Embryonic facial prominence (tissue), 1 donor: ENCODE measurements at regions not wholly inside any gene's neighbourhood (a gene's known extent, or its start where the extent isn't known, plus 50 kb on each side); places are given as distances from the start of the nearest gene placed in this dataset.

ENCODE experiments used
- DNase-seq: peaks from one replicate; pipeline ENCODE4 v3.0.0-alpha.2; 2016; ENCODE audit errors: extremely low spot score

DNA sequence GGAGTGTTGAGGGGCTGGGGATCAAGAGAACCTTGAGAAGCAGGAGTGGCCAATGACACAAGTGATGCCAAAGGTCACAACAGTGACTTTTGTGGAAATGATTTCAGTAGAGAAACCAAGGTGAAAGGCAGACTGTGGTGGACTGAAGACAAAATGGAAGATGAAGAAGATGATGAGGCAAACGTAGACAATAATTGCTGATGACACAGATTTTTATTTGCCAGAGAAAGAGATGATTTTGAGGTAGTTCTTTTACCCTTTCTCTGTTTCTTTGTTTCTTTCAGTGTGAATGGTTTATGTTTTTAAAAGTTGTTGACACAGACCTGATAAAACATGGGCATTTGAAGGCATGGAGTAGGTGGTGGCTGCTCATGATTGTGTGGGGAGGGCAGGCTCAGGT, 121.0 kb upstream of the ARGLU1 start:
- no peak for DNase-seq

DNA sequence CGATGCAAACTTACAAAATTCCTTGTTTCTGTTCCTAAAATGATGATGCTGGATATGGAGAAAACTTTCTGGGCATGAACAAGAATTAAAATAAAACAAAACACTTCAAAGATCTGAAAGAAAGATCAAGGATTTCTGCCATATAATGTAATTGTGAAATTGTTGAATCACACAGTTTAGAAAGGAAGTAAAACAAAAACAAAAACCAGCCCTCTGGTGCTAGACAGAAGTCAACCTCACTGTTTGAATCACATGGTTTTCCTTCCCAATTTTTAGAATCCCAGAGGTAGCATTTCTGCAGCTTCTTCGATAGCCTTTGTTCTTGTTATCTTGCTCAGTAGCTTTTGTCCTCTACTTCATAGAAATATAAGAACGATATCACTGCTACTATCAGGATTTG, 118.2 kb upstream of the ARGLU1 start:
- DNase-seq = no peak

DNA sequence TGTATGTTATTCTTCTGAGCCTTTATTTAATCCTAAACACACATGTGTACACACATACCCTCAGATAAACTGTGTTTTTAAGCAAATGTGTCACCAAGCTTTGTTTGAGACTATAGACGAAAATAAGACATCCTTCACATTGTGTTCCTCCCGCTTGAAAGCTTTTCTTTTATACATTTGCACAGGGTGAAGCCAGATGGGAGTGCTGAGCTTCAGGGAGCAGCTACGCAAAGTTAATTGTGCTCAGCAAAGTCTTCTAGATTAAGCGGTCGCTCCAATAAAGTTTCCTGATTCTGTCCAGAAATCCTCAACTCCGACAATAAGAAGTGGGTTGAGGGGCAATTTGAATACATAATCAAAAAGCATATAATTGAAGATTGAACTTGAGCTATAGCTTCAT, 117.2 kb upstream of the ARGLU1 start:
- DNase-seq = no peak

DNA sequence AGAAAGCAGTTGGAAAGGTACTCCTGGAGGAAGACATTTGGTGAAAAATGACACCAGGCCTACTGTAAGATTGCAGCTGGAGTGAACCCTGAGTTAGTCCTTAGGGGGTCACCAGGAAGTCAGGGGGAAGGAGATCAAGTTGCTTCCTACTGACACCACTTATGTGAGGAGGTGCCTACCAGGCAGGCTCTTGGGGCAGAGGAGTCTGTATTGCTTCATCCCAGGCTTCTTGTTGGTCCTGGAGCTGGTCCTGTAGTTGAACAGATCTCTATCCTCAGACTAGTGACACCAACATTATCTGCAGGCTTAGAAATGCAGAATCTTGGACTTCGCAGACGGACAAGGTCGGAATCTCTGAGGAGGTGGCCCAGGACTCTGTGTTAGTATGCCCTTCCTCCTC, 116.0 kb upstream of the ARGLU1 start:
- no peak for DNase-seq

DNA sequence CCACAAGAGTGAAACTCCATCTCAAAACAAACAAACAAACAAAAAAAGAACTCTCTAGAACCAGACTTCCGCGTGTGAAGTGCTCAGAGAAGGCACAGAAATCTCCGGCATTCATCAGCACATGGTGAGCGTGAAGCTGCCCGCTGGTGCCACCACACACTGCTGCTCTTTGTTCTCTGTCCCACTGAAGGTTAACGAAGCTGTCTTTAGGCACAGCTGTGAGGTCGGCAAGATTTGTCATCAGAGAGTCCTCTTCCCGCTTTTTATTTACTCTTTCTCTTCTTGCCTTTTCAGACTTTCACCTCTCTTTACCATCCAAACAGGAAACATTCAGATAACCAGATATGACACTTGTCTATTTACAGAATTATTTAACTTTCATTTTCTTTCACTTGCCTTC, 115.2 kb upstream of the ARGLU1 start:
- no peak for DNase-seq

DNA sequence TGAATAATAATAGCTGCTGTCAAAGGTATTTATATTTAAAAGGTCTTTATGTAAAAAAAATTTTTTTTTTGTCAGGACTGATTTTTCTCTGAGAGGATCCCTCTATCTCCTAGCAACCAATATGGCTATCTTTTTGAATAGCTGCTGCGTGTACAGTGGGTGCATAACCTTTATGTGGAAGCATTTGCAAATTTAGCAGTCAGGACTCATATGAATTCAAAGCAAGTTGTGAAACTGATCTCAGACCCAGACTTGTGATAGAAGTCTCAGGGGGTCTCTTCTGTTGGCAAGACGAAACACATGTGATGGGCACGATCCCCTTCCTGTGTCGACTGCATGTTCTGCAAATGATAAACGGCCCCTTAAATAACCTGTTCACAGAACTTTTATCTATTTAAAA, 114.1 kb upstream of the ARGLU1 start:
- DNase-seq = no peak

DNA sequence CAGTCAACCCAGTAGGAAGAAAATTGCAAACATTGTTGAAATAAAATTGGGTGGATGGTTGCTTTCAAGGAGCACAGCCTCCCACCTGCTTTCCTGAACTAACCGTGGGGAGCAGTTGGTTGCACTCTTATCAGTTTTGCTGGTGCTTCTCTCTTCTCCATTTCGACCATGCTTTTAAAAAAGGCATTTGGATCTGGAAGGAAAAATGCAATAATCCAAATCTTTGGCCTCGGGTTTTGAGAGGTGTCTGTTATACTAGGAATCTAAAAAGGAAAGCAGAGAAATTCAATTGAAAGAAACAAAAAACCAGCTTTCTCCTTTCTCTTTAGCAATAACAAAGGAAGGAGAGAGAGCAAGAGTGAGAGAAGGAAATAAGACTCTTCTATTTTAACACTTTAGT, 113.6 kb upstream of the ARGLU1 start:
- no peak for DNase-seq

DNA sequence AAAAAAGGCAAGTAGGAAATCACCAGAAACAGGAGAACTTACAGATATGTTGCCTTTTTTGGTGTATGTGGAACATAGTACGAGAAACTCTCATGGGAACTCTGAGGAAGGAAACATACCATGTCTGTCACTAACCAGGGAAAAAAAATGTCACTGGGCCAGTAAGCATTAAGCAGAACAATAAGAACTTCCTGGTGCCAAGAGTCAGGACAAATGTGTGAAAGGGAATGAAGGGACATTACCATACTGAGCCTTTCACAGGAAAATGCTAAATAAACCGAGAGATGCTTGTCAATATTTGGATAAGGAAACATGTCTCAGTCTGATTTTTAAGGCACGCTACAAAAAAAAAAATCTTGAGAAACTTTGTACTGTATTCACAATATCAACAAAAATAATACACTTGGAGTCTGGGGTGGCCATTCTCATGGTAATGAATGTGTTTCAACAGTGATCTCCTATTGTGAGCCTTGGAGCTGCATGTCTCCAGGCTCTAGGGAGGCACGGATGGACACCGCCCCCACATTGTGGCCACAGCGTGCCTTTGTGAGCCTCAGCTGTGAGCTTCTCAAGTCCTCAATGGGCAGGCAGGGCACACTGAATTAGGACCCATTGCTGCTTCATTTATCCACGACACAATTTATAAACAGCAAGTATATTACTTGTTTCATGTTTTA, 113.0 kb upstream of the ARGLU1 start:
- DNase-seq = no peak

DNA sequence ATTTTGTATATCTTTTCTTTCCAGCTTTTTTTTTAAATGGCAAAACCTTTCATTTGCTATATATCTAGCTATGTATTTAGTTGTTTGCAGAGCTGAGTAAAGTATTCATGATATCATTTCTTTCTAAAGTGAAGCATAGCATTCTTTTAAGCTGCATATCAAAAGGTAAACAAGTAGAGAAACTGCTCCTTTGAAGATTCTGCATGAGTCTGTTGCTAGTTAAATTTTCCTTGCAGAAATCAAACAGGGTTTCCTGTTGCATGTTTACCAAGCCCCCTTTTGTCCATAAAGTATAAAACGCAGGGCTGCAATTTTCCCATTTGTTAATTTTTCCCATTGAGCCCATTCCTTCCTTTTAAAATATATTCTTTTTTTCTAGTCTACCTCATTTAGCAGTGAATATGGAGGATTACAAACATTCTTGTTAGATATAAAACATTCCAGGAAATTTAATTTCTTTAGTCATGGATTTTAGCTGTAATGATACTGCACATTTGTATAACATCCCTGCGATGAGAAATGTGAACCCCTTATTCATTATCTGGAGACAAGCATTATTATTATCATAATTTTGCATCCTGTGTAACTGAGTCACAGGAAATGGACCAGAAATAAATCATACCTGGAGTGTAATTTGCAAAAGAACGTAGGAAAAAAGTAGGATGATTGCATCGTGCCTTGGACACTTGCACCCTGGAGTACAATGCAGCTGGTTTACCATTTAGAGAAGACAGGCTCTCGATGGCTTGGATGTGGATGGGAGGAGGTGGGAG, 110.9 kb upstream of the ARGLU1 start:
- no peak for DNase-seq

DNA sequence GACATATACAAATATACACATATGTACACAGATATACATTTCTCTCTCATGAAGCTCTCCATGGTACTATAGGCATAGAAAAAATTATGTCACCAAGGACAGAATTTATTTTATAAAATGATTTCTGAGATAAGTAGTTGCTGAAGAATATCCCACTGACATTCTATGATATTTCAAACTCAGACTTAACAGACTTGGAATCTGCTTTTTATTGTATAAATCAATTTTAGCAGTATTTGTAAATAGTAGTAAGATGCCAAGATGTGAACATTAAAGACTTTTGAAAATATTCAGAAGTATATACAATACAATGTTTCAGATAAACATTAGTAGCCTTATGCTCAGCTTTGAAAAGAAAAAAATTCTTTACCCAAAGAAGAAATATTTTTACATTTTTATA, 107.4 kb upstream of the ARGLU1 start:
- DNase-seq = no peak

DNA sequence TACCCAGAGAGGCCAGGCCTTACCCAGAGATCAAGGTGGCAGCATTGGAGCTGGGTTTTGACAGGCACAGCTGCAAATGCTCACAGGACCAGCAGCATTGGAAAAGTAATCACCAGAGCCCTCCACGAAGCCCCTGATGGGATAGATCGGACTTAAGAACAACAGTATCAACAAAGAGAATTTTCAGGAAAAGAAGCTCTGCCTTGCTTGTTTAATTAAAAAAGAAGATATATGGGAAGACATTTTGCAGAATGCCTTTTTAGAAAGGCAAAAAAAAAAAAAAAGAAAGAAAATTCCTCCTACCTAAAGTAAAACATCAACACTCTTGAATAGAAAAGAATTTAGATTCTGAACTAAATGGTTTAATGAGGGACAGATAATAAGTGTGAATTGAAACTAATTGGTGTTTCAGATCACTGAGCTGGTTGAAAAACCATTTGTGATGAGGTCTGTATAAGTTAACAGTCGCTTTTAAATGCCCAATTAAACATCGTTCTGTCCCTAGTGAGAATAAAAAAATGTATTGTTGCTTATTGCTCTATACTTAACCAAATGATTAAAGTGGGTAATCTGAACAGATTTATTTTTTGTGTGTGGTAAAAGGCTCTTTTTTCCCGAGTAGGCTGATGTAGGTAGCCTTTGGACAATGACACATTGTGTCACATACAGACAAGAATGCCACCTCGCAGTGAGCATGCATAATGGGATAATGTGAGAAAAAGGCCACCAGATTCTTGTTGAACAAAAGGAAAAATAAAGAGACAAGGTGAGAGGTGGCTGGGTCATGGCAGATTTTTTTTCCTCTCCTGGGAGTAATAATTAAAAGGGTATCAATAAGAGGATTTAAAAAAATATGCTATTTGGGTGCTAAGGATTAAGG, 93.0 kb upstream of the ARGLU1 start:
- no peak for DNase-seq

DNA sequence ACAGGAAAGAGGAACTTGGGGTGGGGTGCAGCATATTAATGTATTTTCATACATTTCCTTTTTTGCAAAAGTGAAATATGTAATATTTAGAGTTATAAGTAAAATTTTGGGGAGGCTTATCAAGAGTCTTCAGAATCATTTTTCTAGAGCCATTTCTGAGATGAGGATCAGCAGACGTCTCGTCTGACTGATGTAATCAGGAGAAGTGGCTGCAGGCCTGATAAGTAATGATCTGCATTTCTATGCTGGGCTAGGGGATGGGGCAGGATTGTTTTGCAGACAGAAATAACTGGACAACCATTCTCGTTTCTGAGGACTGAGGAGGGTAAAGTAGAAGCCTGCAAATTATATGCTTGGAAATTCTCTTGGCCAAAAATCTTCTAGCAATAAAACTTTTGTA, 89.2 kb upstream of the ARGLU1 start:
- DNase-seq = no peak

DNA sequence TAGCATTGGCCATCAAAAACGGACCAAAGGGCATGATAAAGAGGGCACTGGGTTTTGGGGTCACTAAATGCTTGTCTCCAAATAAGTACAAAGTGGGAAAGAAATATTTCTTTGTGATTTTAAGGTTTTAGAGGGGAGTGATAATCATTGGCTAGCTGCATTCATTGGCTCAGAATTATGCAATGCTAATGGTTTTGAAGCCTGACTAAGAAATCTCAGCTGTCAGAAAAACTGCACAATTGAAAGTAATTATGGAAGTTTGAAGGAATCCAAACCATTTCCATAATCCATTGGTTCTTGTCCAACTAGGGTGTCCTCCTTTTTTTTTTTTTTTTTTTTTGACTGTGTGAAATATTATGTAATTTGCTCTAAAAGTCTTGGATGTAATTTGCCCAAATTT, 88.2 kb upstream of the ARGLU1 start:
- DNase-seq = no peak

DNA sequence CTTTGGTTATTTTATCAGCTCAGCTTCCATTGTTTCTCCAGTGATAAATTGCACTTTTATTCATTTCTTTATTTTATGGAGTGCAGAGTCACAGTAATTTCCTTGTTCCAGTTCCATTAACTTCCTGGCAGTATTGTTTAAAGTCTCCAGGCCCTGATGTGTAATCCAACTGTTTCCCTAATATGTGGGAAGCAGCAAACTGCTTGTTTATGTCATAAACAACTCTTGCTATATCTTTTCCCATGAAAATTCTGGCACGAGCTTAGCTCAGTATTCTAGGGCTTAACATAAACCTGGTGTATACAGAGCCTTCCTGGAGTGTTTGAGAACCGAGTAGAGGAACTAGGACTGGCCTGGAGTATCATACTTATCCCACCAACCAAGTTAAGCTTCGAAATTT, 83.5 kb upstream of the ARGLU1 start:
- no peak for DNase-seq

DNA sequence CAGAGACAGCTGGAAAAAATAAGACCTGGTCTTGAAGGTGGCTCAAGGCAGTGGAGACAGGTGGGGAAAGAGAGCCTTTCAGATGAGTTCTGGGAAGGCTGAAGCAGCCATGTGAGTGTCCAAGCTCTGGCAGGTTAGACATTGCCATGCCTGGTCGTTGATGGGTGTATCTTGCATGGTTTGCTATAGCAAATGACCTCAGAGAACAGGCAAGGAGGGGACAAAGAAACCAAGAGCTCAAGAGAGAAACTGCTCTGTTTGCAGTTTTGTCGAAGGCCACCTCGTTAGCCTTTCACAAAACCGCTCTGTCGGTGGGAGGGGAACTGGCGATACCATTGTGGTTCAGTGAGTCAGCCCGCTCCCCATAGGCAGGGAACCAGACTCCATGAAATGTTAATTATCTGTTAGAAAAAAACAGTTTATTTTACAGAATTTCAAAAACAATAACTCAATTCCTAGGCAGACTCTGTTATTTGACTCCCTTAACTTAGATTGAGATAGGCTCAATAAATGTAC, 82.8 kb upstream of the ARGLU1 start:
- no peak for DNase-seq

DNA sequence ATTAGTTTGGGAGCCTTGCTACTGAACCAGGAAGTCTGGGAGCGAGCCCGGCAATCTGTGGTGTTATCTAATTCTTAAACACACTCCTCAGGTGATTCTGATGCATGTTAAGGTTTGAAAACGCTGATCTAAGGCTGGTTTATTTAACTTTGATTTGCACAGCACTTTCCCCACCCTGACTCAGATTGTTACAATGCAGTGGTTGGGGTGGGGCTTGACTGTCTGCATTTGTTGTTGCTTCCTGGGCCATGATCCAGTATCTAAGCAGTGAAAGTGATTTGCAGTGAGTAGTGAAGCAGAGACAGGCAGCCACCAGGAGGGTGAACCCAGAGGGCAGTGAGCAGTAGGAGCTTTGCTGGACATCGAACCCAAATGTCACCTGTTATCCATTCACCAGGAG, 81.6 kb upstream of the ARGLU1 start:
- DNase-seq = no peak

DNA sequence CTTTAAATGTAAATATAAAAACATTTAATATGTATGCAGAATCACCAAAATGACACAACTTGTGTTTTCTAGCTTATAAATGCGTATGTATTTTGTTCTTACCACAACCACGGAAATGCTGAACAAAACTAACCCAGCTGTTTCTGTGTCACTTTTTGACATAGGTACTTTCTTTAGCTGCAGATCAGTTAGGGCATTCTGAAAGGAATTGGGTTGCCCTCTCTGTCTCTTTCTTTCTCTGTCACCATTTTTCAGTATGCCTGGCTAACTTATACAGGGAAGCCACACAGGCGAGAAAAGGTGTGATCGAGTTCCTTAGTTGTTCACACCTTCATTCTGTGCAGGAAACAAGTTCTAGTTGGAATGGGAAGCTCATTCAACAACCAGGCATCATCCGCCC, 72.6 kb upstream of the ARGLU1 start:
- no peak for DNase-seq

DNA sequence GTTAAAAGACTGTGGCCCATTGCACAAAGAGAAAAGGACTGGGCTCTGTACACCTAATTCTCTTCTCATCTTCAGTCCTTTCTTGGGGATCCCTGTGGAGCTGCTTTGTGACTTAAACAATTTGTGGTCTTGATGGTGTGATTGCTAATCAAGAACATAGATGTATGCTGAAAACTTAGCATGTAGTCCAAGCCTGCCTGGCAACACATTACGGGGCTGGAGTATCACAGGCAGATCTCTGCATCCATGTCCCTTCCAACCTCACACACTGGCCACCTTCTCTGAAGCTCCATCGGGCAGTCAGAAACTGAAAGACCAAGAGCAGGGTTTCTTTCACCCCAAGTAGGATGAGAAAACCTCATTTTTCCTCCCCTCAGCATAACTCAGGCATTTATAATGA, 69.6 kb upstream of the ARGLU1 start:
- DNase-seq = no peak

DNA sequence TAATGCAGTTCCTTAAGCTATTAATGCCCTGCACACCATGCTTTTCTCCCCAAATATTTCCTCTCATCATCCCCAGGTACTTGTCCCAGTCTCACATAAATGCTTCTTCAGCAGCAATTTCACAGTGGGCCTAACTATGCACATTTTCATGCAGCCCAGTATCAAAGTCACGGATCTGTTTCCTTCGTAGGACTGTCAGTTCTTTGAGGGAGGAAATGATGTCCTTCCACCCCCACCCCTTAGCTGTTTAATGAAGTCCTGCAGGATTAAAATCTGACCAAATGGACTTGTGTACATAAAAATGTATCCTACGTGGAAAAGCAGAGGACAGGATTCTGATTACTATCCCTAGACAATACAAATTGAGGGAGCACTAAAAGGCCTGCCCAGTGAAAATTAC, 68.6 kb upstream of the ARGLU1 start:
- no peak for DNase-seq

DNA sequence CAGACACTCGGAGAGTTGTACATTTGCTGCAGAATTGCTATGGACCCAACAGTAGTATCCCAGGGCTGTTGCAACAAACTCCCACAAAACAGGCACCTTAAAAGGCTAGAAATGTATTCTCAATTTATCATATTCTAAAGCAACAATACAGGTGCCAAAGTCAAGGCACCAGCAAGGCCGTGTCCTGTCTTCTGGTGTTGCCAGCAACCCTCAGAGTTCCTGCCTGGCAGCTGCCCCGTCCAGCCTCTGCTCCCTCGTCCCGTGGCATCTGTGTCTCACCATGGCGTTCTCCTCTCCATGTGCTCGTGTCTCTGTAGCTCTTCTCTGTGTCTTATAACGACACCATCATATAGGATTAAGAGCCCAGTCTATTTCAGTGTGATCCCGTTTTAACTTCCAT, 67.7 kb upstream of the ARGLU1 start:
- no peak for DNase-seq

DNA sequence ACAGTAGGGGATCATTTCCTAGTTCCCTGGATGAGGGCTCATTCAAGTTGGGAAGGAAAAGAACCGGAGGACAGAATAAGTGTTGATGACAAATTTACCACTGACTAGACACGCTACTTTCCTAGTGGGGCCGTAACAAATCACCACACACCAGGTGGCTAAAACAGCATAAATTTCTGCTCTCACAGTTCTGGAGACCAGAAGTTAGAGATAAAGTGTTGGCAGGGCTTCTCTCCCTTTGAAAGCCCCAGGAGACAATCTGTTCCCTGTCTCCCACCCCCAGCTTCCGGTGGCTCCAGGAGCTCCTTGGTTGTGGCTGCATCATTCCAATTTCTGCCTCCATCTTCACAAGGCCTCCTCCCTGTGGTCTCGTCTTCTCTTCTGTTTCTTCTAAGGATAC, 65.4 kb upstream of the ARGLU1 start:
- DNase-seq = no peak

DNA sequence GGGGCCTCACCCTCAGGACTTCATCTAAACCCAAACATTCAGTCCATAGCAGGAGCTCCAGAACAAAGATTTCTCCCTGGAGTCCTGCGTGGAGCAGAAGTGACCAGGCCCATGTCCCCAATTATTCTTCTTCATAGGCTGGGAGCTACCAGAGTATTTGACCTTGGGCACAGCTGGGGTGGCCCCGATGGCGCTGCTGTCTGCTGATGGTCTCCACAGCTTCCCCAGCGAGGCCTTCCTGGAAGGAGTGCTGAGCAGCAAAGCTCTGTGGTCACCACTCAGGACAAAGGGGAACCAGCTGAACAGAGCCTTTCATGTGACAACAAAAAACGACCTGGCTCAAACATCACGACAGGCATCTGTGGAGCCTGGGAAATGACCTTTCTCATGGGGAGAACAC, 62.7 kb upstream of the ARGLU1 start:
- DNase-seq = no peak

DNA sequence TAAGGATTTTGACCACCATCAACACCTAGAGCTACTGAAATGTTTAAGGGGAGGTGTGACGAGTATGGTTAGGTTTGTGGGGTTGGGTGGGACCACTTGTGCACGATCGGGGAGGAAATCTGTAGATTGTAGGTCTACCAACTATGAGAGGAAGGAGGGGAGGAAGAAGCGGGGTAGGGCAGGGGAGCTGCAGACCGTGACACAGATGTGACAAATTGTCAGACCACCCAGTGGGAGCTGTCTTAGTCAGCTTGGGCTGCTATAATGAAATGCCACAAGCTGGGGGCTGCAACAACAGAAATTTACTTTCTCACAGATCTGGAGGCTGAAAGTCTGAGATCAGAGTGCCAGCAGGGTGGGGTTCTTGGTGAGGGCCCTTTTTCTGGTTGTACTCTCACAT, 62.2 kb upstream of the ARGLU1 start:
- DNase-seq = no peak
